H9 (cell line): ENCODE measurements at regions not wholly inside any gene's neighbourhood (a gene's known extent, or its start where the extent isn't known, plus 50 kb on each side); places are given as distances from the start of the nearest gene placed in this dataset.

ENCODE experiments used
- DNase-seq: peaks from one replicate; pipeline ENCODE4 v3.0.0-alpha.2; 2017
- H2AFZ ChIP-seq: one replicate; pipeline ENCODE4 v1.6.1; 2013; ENCODE audit warnings: mild to moderate bottlenecking, low read length, control low read depth, moderate library complexity
- H2AK5ac ChIP-seq: 2 replicates; pipeline ENCODE4 v1.6.1; 2013; ENCODE audit warnings: low read length, control low read depth, mixed read lengths; ENCODE audit not compliant: insufficient read length
- H2BK120ac ChIP-seq: one replicate; pipeline ENCODE4 v1.6.1; 2013; ENCODE audit warnings: low read depth, mild to moderate bottlenecking, low read length, control low read depth, inconsistent platforms; ENCODE audit not compliant: poor library complexity, severe bottlenecking
- H2BK12ac ChIP-seq: 2 replicates; pipeline ENCODE4 v1.6.1; 2013; ENCODE audit warnings: low read length, control low read depth, mixed read lengths, low read depth; ENCODE audit not compliant: insufficient read length
- H2BK15ac ChIP-seq: 2 replicates; pipeline ENCODE4 v1.6.1; 2013; ENCODE audit warnings: low read depth, low read length, control low read depth
- H2BK20ac ChIP-seq: one replicate; pipeline ENCODE4 v1.6.1; 2013; ENCODE audit warnings: low read depth, mild to moderate bottlenecking, low read length, control low read depth, inconsistent platforms; ENCODE audit not compliant: poor library complexity, severe bottlenecking
- H2BK5ac ChIP-seq: 2 replicates; pipeline ENCODE4 v1.6.1; 2013; ENCODE audit warnings: low read length, control low read depth, mixed read lengths; ENCODE audit not compliant: insufficient read length
- H3K14ac ChIP-seq: 2 replicates; pipeline ENCODE4 v1.6.1; 2013; ENCODE audit warnings: low read length, control low read depth; ENCODE audit not compliant: insufficient read depth
- H3K18ac ChIP-seq: 2 replicates; pipeline ENCODE4 v1.6.1; 2013; ENCODE audit warnings: low read depth, mild to moderate bottlenecking, mixed read lengths, low read length, control low read depth; ENCODE audit not compliant: insufficient read length
- H3K23ac ChIP-seq: 2 replicates; pipeline ENCODE4 v1.6.1; 2013; ENCODE audit warnings: low read length, control low read depth, mixed read lengths, low read depth; ENCODE audit not compliant: insufficient read length
- H3K23me2 ChIP-seq: 2 replicates; pipeline ENCODE4 v1.6.1; 2013; ENCODE audit warnings: low read depth, mild to moderate bottlenecking, mixed read lengths, low read length, control low read depth; ENCODE audit not compliant: insufficient read length, poor library complexity, severe bottlenecking
- H3K27ac ChIP-seq: 2 replicates; pipeline ENCODE4 v1.5.1; 2013; ENCODE audit warnings: low read length, control low read depth, mixed read lengths, low read depth; ENCODE audit not compliant: insufficient read length
- H3K27me3 ChIP-seq: 2 replicates; pipeline ENCODE4 v1.6.1; 2013; ENCODE audit warnings: low read length, control low read depth, inconsistent platforms; ENCODE audit not compliant: insufficient read depth
- H3K4ac ChIP-seq: 2 replicates; pipeline ENCODE4 v1.6.1; 2013; ENCODE audit warnings: low read depth, mild to moderate bottlenecking, control low read depth, inconsistent platforms, low read length, moderate library complexity
- H3K4me1 ChIP-seq: 2 replicates; pipeline ENCODE4 v1.6.1; 2013; ENCODE audit warnings: low read length, control low read depth, inconsistent platforms; ENCODE audit not compliant: insufficient read depth
- H3K4me2 ChIP-seq: 2 replicates; pipeline ENCODE4 v1.6.1; 2013; ENCODE audit warnings: low read length, control low read depth, mixed read lengths; ENCODE audit not compliant: insufficient read length, insufficient read depth
- H3K56ac ChIP-seq: 2 replicates; pipeline ENCODE4 v1.6.1; 2013; ENCODE audit warnings: low read depth, mild to moderate bottlenecking, mixed read lengths, low read length, control low read depth; ENCODE audit not compliant: insufficient read length
- H3K79me1 ChIP-seq: 2 replicates; pipeline ENCODE4 v1.6.1; 2013; ENCODE audit warnings: low read depth, mild to moderate bottlenecking, moderate library complexity, low read length, control low read depth, inconsistent platforms; ENCODE audit not compliant: insufficient read depth, poor library complexity, severe bottlenecking
- H3K79me2 ChIP-seq: 2 replicates; pipeline ENCODE4 v1.6.1; 2013; ENCODE audit warnings: low read length, control low read depth, inconsistent platforms; ENCODE audit not compliant: insufficient read depth
- H3K9ac ChIP-seq: 2 replicates; pipeline ENCODE4 v1.6.1; 2013; ENCODE audit warnings: low read length, control low read depth, mixed read lengths; ENCODE audit not compliant: insufficient read length; ENCODE audit errors: extremely low read depth
- H3K9me3 ChIP-seq: one replicate; pipeline ENCODE4 v1.6.1; 2013; ENCODE audit warnings: low read depth, low read length, inconsistent platforms; ENCODE audit not compliant: control insufficient read depth
- H3T11ph ChIP-seq: one replicate; pipeline ENCODE4 v1.6.1; 2013; ENCODE audit warnings: mild to moderate bottlenecking, low read length, control low read depth, inconsistent platforms
- H4K20me1 ChIP-seq: one replicate; pipeline ENCODE4 v1.6.1; 2013; ENCODE audit not compliant: control insufficient read depth, insufficient read length, insufficient read depth
- H4K5ac ChIP-seq: 2 replicates; pipeline ENCODE4 v1.6.1; 2013; ENCODE audit warnings: low read depth, mild to moderate bottlenecking, mixed read lengths, low read length, control low read depth; ENCODE audit not compliant: insufficient read length
- H4K8ac ChIP-seq: replicated peaks from 2 replicates; pipeline ENCODE4 v1.6.1; 2013; ENCODE audit warnings: low read length, control low read depth, mixed read lengths, low read depth; ENCODE audit not compliant: insufficient read length
- H4K91ac ChIP-seq: 2 replicates; pipeline ENCODE4 v1.6.1; 2013; ENCODE audit warnings: low read depth, mild to moderate bottlenecking, moderate library complexity, mixed read lengths, low read length, control low read depth; ENCODE audit not compliant: insufficient read length
- H3K27ac Mint-ChIP-seq, 3 experiments: 2 replicates in 2 of 3; 3 replicates in 1 of 3; pipeline ENCODE4 v1.8.0; 2020 to 2021; ENCODE audit warnings: mixed read lengths in 3 of 3, mild to moderate bottlenecking in 1 of 3, moderate library complexity in 1 of 3
- H3K27me3 Mint-ChIP-seq: 2 replicates; pipeline ENCODE4 v1.8.0; 2021; ENCODE audit warnings: low read depth, mild to moderate bottlenecking, moderate library complexity, mixed read lengths
- H3K36me3 Mint-ChIP-seq, 3 experiments: 2 replicates in 2 of 3; 3 replicates in 1 of 3; pipeline ENCODE4 v1.8.0; 2020 to 2021; ENCODE audit warnings: low read depth in 3 of 3, mixed read lengths in 3 of 3; ENCODE audit not compliant: insufficient read depth in 1 of 3
- H3K4me1 Mint-ChIP-seq, 2 experiments: 2 replicates each; pipeline ENCODE4 v1.8.0; 2020; ENCODE audit warnings: mixed read lengths in 2 of 2
- H3K4me3 Mint-ChIP-seq, 2 experiments: 2 replicates in 1 of 2; 3 replicates in 1 of 2; pipeline ENCODE4 v1.8.0; 2020 to 2021; ENCODE audit warnings: mild to moderate bottlenecking in 2 of 2, mixed read lengths in 2 of 2, moderate library complexity in 1 of 2
- H3K9me3 Mint-ChIP-seq, 2 experiments: 2 replicates in 1 of 2; 3 replicates in 1 of 2; pipeline ENCODE4 v1.8.0; 2020; ENCODE audit warnings: mild to moderate bottlenecking in 2 of 2, mixed read lengths in 2 of 2, moderate library complexity in 1 of 2
- WGBS: extraction: QIAGEN DNeasy Blood & Tissue Kit; methylation state at CpG from one replicate; pipeline ENCODE4 v1.1.7; 2013; ENCODE audit warnings: missing lambda C conversion rate, low lambda C conversion rate, mixed read lengths; ENCODE audit not compliant: insufficient read length; ENCODE audit errors: extremely low coverage; 5-methylcytosine and 5-hydroxymethylcytosine counted together
- TF ChIP-seq, protein P1 (sequence below): fragments of 200-600 bp; sonication (generic); conservative IDR thresholded peaks from 3 replicates; pipeline ENCODE4 v1.8.0; 2021; ENCODE audit warnings: antibody characterized with exemption, mild to moderate bottlenecking

DNA sequence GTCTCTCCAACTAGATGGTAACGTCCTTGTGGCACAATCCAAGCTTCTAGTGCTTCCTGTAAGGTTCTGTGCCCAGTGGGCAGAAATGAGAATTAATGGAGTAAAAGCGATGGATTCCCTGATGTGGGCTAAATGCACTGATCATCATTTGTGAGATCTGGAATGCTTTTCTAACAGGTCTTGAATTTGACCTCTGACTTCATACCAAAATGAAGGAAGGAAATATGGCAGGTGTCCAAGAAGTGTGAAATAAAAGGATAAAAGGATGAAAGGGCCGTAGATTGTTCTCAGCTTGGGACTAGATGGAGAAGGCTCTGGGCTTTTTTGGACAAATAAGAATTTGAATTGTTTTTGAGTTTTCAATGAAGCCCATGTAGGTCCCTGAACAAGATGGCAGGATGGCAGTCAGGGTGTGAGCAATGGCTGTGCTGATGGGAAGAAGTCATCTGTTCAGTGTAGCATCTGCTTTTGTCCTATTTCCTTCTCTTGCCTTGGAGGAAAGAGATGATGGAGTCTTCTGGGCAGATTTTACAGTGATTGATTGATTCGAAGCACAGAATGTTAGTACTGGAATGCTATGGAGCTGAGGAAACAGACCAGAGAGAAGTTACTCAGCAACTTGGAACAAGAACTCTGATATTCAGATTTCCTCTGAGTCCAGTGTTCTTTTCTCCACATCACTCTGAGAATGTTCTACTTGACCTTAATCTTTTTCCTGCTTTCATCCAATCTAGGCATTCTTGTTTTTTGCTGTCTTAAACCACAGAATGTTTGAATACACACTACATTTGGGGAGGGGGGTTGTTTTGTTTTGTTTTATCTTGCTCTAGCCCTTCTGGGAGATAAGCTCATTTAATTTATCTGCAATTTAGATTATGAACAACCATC lies 286.0 kb downstream of the HLX start:
- Histone ChIP-seq H2AK5ac (no peak overlapping the region), H3K9ac (no peak overlapping the region), H2BK15ac (no peak overlapping the region), H3K4me1 (peaks cover 8% of the 10 kb centered on the region), H4K8ac (no peak overlapping the region), H2BK20ac (no peak overlapping the region), H3T11ph (no peak overlapping the region), H3K18ac (no peak overlapping the region), H3K56ac (no peak overlapping the region), H3K4me2 (no peak overlapping the region), H3K27ac (no peak overlapping the region), H4K91ac (no peak overlapping the region), H3K14ac (no peak overlapping the region), H3K9me3 (no peaks in the 10 kb centered on the region), H2BK12ac (no peak overlapping the region), H2BK120ac (no peak overlapping the region), H3K79me1 (no peaks in the 10 kb centered on the region), H3K79me2 (no peaks in the 10 kb centered on the region), H3K23me2 (no peaks in the 10 kb centered on the region), H3K27me3 (no peaks in the 10 kb centered on the region), H4K20me1 (no peaks in the 10 kb centered on the region), H2AFZ (no peak overlapping the region), H4K5ac (no peak overlapping the region), H2BK5ac (no peak overlapping the region), H3K4ac (no peak overlapping the region), H3K23ac (no peak overlapping the region)
- no CpG with 5 or more reads among the region's 4 CpGs for WGBS
- no peak for DNase-seq
- H3K4me1 Mint-ChIP-seq: peaks cover 52 to 60% of the 10 kb centered on the region in 2 experiments
- TF ChIP-seq, protein P1, sequence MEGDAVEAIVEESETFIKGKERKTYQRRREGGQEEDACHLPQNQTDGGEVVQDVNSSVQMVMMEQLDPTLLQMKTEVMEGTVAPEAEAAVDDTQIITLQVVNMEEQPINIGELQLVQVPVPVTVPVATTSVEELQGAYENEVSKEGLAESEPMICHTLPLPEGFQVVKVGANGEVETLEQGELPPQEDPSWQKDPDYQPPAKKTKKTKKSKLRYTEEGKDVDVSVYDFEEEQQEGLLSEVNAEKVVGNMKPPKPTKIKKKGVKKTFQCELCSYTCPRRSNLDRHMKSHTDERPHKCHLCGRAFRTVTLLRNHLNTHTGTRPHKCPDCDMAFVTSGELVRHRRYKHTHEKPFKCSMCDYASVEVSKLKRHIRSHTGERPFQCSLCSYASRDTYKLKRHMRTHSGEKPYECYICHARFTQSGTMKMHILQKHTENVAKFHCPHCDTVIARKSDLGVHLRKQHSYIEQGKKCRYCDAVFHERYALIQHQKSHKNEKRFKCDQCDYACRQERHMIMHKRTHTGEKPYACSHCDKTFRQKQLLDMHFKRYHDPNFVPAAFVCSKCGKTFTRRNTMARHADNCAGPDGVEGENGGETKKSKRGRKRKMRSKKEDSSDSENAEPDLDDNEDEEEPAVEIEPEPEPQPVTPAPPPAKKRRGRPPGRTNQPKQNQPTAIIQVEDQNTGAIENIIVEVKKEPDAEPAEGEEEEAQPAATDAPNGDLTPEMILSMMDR: no peak
- H3K9me3 Mint-ChIP-seq: no peaks in the 10 kb centered on the region
- H3K36me3 Mint-ChIP-seq: peaks cover 0 to under 1% (median 0%) of the 10 kb centered on the region in 3 experiments; a peak in 3 of 7 replicates
- H3K4me3 Mint-ChIP-seq: no peak overlapping the region
- H3K27ac Mint-ChIP-seq: no peak overlapping the region
- no peaks in the 10 kb centered on the region for H3K27me3 Mint-ChIP-seq
